ENCODE measurements at regions not wholly inside any gene's neighbourhood (a gene's known extent, or its start where the extent isn't known, plus 50 kb on each side); places are given as distances from the start of the nearest gene placed in this dataset.
"Not testable (repeated sequence)": the region's sequence is repeated elsewhere in the genome, so short reads cannot be mapped to it uniquely, and the experiment has no call there.

DNA sequence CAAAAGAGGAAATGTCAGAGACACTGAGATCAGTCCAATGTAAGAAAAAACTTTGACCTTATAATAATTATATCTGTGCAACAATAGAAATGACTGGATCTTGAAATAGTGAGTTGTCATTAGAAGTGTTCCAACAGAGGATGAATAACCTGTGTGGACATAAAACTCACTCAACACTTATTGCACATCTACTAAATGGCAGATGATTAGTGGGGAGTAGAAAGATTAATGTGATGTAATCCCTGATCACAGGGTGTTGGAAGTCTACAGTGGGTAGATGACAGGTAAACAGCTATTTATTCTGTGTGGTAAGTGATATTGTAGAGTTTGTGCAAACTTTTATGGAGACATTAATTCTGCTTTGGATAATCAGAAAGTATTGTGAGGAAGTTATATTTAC lies 177.3 kb upstream of the HMHB1 start:
- TF ChIP-seq, protein P1, sequence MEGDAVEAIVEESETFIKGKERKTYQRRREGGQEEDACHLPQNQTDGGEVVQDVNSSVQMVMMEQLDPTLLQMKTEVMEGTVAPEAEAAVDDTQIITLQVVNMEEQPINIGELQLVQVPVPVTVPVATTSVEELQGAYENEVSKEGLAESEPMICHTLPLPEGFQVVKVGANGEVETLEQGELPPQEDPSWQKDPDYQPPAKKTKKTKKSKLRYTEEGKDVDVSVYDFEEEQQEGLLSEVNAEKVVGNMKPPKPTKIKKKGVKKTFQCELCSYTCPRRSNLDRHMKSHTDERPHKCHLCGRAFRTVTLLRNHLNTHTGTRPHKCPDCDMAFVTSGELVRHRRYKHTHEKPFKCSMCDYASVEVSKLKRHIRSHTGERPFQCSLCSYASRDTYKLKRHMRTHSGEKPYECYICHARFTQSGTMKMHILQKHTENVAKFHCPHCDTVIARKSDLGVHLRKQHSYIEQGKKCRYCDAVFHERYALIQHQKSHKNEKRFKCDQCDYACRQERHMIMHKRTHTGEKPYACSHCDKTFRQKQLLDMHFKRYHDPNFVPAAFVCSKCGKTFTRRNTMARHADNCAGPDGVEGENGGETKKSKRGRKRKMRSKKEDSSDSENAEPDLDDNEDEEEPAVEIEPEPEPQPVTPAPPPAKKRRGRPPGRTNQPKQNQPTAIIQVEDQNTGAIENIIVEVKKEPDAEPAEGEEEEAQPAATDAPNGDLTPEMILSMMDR (IDR thresholded peaks at IDR 0.05), result no peak
- TF ChIP-seq POLR2A (IDR thresholded peaks at IDR 0.05), result no peak
- H3K9me3 ChIP-seq, result no peaks in the 10 kb centered on the region
- intact Hi-C loops (cut with DNase I), result no loop called here
- no peaks in the 10 kb centered on the region for H3K27me3 ChIP-seq
- ATAC-seq (no peak), DNase-seq (no peak)
- H3K4me1 ChIP-seq, result peaks cover 0 to 36% (median 10%) of the 10 kb centered on the region in 12 donors
- H3K27ac ChIP-seq, result no peak overlapping the region
- no peak overlapping the region for H3K4me3 ChIP-seq
- H3K36me3 ChIP-seq, result no peaks in the 10 kb centered on the region

DNA sequence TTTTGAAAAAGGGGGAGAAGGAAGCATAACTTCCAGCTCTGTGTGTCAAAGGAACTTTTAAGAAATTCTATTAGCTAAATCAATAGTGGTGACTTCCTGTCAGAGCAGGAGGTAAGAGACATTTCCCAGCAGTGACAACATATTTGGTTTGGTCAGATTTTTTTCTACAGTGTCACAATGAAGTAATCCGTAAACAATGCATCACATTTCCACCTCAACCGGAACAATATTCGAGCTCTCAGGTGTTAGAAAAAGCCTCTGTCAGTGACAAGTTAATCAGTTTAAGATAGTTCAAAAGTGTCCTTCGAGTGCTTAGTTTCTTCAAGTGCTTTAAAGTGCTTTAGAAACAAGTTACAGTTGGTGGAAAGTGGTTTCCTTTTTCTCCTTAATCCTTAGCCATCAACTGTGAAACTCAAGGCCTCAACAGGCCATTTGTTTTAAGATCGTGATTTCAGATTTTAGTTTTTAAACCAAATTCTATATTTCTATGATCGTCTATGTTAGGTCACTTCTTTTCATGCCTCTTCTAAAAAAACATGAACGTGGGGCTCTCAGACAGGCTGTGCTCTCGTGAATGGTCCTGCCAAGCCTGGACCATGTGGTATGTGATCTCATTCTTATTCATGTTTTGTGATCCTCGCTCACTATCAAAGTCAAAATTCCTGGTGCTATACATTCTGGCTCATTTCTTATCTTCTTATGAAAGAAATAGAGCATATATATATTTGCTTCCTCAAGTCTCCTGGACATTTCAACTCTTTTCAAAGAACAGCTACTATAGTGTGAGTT lies 181.9 kb upstream of the HMHB1 start:
- intact Hi-C loops (cut with DNase I), result no loop called here
- ATAC-seq, result no peak
- WGBS, 4 donors, result 58 to 66% (median 62%) methylated on average over 9 of the region's 9 CpGs

DNA sequence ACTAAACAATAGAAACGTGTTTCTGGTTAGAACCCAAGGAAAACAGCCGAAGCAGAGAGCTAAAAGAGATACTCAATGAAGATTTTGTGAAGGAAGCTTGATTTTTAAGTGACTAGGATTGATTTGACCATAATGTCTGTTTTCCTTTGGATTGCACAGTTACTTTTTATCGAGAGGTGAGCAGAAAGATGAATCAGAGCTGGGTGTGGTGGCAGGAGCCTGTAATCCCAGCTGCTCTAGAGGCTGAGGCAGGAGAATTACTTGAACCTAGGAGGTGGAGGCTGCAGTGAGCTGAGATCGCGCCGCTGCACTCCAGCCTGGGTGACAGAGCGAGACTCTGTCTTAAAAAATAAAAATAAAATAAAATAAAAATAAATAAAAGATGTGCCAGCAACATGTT lies 186.9 kb upstream of the HMHB1 start:
- WGBS, 4 donors, result 84 to 88% (median 86%) methylated on average over 7 of the region's 7 CpGs
- H3K27ac ChIP-seq; DNase-seq; intact Hi-C loops (cut with DNase I); H3K4me3 ChIP-seq; H3K9me3 ChIP-seq; H3K4me1 ChIP-seq; H3K36me3 ChIP-seq; ATAC-seq; H3K27me3 ChIP-seq: not testable (repeated sequence)

More for the DNA sequence above, 181.9 kb upstream of the HMHB1 start:
- TF ChIP-seq POLR2A (IDR thresholded peaks at IDR 0.05), result no peak
- TF ChIP-seq, protein P1 (IDR thresholded peaks at IDR 0.05), result no peak
- Histone ChIP-seq H3K36me3 (no peaks in the 10 kb centered on the region), H3K27me3 (no peaks in the 10 kb centered on the region), H3K9me3 (no peaks in the 10 kb centered on the region), H3K4me3 (no peak overlapping the region), H3K4me1 (peaks cover 0 to 16% (median 0%) of the 10 kb centered on the region in 12 donors), H3K27ac (no peak overlapping the region)
- DNase-seq, result no peak

DNA sequence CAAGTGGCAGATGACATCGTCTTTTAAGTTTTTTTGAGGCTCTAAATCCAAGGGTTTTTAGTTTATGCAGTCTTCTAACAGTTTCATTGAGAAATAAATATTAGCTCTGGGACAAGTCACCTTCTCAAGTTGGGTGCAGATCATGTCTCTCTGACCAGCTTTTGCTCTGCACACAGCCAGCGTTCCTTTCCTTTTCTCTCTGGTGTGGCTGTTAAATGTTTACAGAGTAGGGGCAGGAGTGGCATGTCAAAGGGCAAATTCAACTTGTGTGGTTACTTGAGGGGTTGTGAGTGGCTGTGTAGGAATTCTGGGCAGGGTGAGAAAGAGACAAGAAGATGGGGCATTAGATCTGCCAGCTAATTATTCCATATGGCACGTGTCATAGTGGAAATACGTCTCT lies 187.5 kb upstream of the HMHB1 start:
- 85 to 94% (median 89%) methylated on average over 4 of the region's 4 CpGs for WGBS, 4 donors
- no peak overlapping the region for H3K27ac ChIP-seq
- no peak overlapping the region for H3K4me3 ChIP-seq
- H3K36me3 ChIP-seq, result no peaks in the 10 kb centered on the region
- intact Hi-C loops (cut with DNase I), result no loop called here
- no peak for TF ChIP-seq POLR2A (IDR thresholded peaks at IDR 0.05)
- TF ChIP-seq, protein P1 (IDR thresholded peaks at IDR 0.05), result no peak
- ATAC-seq (no peak), DNase-seq (no peak)
- H3K4me1 ChIP-seq, result peaks cover 0 to 3% (median 0%) of the 10 kb centered on the region in 12 donors
- no peaks in the 10 kb centered on the region for H3K27me3 ChIP-seq
- H3K9me3 ChIP-seq, result no peaks in the 10 kb centered on the region

DNA sequence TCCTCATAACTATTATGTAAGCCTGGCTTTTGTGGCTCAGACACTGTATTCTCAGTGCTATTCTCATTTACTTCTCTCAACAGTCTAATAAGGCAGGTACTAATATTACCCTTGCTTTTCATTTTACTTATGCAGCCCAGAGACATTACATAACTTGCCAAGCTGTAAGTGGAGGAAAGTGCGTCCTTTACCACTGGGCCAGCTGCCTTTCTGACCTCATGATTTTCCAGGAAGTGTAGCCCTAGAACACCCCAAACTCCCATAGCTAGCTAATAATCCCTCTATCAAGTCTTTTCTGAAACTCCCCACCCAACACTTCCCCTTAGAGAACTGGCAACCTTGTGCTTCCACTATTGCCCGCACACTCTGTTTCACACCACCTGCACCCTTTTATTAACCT lies 192.9 kb upstream of the HMHB1 start:
- Histone ChIP-seq H3K4me3 (no peak overlapping the region), H3K4me1 (peaks cover 0 to 7% (median 0%) of the 10 kb centered on the region in 12 donors), H3K9me3 (no peaks in the 10 kb centered on the region), H3K27me3 (no peaks in the 10 kb centered on the region), H3K36me3 (no peaks in the 10 kb centered on the region), H3K27ac (no peak overlapping the region)
- DNase-seq, result no peak
- intact Hi-C loops (cut with DNase I), result no loop called here
- TF ChIP-seq, protein P1 (IDR thresholded peaks at IDR 0.05), result no peak
- no peak for TF ChIP-seq POLR2A (IDR thresholded peaks at IDR 0.05)
- WGBS, 4 donors, result 67 to 82% (median 74%) methylated on average over 2 of the region's 2 CpGs
- peak; percentile 20 to 79 (median 54) for ATAC-seq

Data from heart left ventricle (tissue), 16 donors.